Left ventricle myocardium inferior (tissue), 1 donor: ENCODE measurements at regions not wholly inside any gene's neighbourhood (a gene's known extent, or its start where the extent isn't known, plus 50 kb on each side); places are given as distances from the start of the nearest gene placed in this dataset.

Experiments
- DNase-seq: peaks from one replicate; pipeline ENCODE4 v3.0.0-alpha.2; 2020
- H3K27ac ChIP-seq: fragments of 200-600 bp; replicated peaks from 2 replicates; pipeline ENCODE4 v1.8.0; 2021
- H3K27me3 ChIP-seq: fragments of 200-600 bp; 2 replicates; pipeline ENCODE4 v1.8.0; 2021; ENCODE audit warnings: low read depth
- H3K36me3 ChIP-seq: fragments of 200-600 bp; 2 replicates; pipeline ENCODE4 v1.8.0; 2021
- H3K4me1 ChIP-seq: fragments of 200-600 bp; 2 replicates; pipeline ENCODE4 v1.8.0; 2021
- H3K4me3 ChIP-seq: fragments of 200-600 bp; 2 replicates; pipeline ENCODE4 v1.8.0; 2021; ENCODE audit warnings: mild to moderate bottlenecking, moderate library complexity
- H3K9me3 ChIP-seq: fragments of 200-600 bp; replicated peaks from 2 replicates; pipeline ENCODE4 v1.8.0; 2021
- intact Hi-C: fragments of 100-400 bp; cut with micrococcal nuclease; formaldehyde crosslinking; loops from one replicate; pipeline ENCODE4 v1.11.0; 2022
- TF ChIP-seq, protein P1 (sequence below): fragments of 200-600 bp; IDR thresholded peaks from 2 replicates; pipeline ENCODE4 v1.8.0; 2021; ENCODE audit warnings: antibody characterized with exemption, mild to moderate bottlenecking, borderline replicate concordance
- donor health status: DM: no; HTN: yes; CAD: no; lungs with severe emphysema.

- no peaks in the 10 kb centered on the region for H3K4me1 ChIP-seq
- peaks cover 23% of the 10 kb centered on the region for H3K9me3 ChIP-seq
- no peak overlapping the region for H3K27ac ChIP-seq
- no peak overlapping the region for H3K4me3 ChIP-seq
- no peaks in the 10 kb centered on the region for H3K36me3 ChIP-seq
- no peaks in the 10 kb centered on the region for H3K27me3 ChIP-seq
- TF ChIP-seq, protein P1, sequence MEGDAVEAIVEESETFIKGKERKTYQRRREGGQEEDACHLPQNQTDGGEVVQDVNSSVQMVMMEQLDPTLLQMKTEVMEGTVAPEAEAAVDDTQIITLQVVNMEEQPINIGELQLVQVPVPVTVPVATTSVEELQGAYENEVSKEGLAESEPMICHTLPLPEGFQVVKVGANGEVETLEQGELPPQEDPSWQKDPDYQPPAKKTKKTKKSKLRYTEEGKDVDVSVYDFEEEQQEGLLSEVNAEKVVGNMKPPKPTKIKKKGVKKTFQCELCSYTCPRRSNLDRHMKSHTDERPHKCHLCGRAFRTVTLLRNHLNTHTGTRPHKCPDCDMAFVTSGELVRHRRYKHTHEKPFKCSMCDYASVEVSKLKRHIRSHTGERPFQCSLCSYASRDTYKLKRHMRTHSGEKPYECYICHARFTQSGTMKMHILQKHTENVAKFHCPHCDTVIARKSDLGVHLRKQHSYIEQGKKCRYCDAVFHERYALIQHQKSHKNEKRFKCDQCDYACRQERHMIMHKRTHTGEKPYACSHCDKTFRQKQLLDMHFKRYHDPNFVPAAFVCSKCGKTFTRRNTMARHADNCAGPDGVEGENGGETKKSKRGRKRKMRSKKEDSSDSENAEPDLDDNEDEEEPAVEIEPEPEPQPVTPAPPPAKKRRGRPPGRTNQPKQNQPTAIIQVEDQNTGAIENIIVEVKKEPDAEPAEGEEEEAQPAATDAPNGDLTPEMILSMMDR, result no peak
- intact Hi-C loops, result no loop called here
- no peak for DNase-seq
Measured at GRCh38 chr2:163812926-163813520, 77.2 kb upstream of the FIGN start.

DNA sequence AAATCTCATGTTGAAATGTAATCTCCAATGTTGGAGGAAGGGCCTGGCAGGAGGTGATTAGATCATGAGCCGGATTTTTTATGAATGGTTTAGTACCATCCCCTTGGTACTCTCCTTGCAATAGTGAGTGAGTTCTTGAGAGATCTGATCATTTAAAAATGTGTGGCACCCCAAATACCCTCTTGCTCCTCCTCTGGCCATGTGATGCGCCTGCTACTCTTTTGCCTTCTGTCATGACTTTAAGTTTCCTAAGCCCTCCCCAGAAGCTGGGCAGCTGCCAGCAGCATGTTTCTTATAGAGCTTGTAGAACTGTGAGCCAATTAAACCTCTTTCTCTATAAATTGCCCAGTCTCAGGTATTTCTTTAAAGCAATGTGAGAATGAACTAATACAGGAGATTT is 72.6 kb upstream of the FIGN start:
- intact Hi-C loops, result no loop called here

DNA sequence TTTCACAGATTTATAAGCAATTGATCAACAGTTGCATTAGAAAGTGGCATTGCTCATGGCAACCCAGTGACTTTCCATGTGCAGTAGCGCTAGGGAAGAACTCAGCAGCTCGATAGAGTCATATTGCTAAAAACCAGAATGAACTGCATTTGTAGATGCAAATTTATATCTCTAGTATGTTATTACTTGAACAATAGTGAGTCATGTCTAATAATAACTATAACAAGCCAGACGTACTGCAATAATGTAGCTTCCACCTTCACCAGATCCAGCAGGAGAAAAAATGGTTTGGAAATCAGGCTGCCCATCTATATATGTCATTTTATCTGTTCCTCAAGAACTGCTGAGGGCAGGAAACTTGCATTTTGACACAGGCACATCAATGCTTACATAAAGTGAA is 66.5 kb upstream of the FIGN start:
- intact Hi-C loops, result no loop called here
- no peaks in the 10 kb centered on the region for H3K36me3 ChIP-seq
- TF ChIP-seq, protein P1, result no peak
- no peaks in the 10 kb centered on the region for H3K9me3 ChIP-seq
- no peak for DNase-seq
- no peaks in the 10 kb centered on the region for H3K27me3 ChIP-seq
- peaks cover 23% of the 10 kb centered on the region for H3K4me1 ChIP-seq
- no peak overlapping the region for H3K4me3 ChIP-seq
- peak overlapping the region; percentile 9 for H3K27ac ChIP-seq

More for the DNA sequence above, 72.6 kb upstream of the FIGN start:
- Histone ChIP-seq H3K9me3 (peaks cover 4% of the 10 kb centered on the region), H3K27ac (no peak overlapping the region), H3K4me1 (no peaks in the 10 kb centered on the region), H3K4me3 (no peak overlapping the region), H3K27me3 (no peaks in the 10 kb centered on the region), H3K36me3 (no peaks in the 10 kb centered on the region)
- DNase-seq, result no peak
- TF ChIP-seq, protein P1, result no peak

DNA sequence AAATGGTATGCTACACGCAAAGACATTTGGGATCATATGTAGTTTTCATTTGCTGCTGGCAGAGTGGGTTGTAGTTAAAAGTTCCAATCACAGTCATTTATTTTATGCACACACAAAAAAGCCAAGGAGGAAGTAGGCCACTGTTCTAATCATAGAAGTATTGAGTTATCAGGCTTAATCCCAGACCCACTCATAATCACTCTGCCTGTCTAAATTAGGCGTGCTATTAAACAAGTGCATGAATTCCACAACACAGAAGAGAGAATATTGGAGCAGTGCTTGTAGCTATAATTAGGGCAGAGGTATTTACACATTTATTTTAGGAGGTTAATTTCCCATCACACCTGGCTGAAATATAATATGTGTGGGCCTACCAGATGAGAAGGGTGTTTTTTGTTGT is 65.7 kb upstream of the FIGN start:
- TF ChIP-seq, protein P1, result no peak
- DNase-seq, result no peak
- Histone ChIP-seq H3K4me1 (peaks cover 23% of the 10 kb centered on the region), H3K27me3 (no peaks in the 10 kb centered on the region), H3K4me3 (no peak overlapping the region), H3K27ac (peak overlapping the region; percentile 38), H3K36me3 (no peaks in the 10 kb centered on the region), H3K9me3 (no peaks in the 10 kb centered on the region)
- intact Hi-C loops, result no loop called here

DNA sequence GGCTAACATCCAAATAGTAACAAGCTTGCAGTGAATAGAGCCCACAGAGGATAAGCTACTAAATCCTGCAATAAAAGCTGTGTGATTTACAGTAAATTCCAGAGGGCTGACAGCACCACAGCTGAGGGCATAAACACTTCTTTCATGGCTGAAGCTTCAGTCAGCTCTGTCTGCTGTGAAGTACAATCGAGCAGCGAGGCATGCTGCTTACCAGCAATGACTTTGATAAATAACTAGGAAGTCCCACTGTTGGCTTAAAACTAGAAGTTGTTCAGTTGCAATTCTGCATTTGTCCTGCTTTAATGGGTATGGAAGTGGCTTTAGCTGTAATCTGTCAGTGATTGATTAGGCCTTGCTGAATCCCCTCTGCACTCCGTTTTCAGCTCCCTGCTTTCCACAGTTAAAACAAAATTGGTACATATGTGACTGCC is 65.2 kb upstream of the FIGN start:
- TF ChIP-seq, protein P1, result no peak
- no peaks in the 10 kb centered on the region for H3K27me3 ChIP-seq
- no peaks in the 10 kb centered on the region for H3K9me3 ChIP-seq
- peak overlapping the region; percentile 38 for H3K27ac ChIP-seq
- no peaks in the 10 kb centered on the region for H3K36me3 ChIP-seq
- H3K4me1 ChIP-seq, result peaks cover 23% of the 10 kb centered on the region
- intact Hi-C loops, result no loop called here
- no peak for DNase-seq
- no peak overlapping the region for H3K4me3 ChIP-seq
